ENCODE measurements at regions not wholly inside any gene's neighbourhood (a gene's known extent, or its start where the extent isn't known, plus 50 kb on each side); places are given as distances from the start of the nearest gene placed in this dataset.

- no peak for DNase-seq
Observed at GRCh38 chr12:89253488-89253887, 98.8 kb downstream of the DUSP6 start.

DNA sequence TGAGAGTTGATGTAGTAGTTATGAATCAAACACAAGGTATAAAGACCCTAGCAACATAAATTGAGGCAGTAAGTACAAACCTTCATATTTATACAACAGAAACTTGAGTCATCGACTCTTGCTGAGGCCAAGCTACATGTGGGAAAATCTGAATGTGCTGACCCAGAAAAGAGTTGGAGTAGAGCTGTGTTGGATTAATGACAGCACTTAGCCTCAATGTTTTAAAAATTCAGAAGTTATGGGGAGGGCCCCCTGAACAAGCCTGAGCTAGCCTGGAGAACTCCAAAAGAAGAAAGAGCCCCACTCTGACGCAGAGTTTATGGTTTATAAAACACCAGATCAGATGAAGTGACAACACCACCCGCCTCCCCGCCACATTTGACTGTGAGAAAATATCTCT lies 100.0 kb downstream of the DUSP6 start:
- no peak for DNase-seq

DNA sequence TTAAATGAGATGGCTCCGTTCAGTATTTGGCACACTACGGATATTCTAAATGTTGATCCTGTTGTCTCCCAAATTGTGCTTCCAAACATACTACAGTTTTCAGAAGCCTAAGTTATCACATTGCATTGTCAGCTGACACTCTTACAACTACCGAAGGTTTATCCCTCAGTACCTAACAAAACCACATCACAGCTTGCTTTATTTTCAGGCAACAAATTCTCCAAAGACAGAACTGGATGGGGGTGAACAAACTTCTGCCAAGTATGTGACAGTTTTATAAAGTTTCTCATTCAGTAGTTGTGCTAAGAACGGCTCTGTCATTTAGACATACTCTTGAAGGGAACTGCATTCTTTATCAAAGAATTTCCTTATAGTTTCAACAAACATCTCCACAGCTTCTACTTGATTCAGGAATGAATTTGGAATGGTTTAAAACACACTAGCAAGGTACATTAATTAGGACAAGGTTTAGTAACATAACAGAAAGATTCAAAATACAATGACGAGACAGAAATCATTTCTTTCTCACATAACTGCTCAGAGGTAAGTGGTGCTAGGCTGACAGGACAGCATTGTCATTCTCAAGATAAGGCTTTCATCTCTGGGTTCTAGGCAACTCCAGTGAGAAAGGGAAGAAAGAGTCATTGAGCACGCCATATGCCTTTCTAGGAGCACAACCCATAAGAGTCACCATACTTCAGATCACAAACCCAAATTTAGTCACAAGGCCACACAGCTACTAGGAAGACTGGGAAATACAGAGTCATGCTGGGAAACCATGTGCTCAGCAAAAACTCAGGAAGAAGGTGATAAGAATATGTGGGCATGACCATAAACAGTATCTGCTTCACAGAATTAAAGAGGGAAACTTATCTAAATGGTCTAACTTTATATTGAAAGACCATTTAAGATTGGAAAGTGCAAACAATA lies 100.7 kb downstream of the DUSP6 start:
- DNase-seq = no peak

- DNase-seq = no peak
Observed at GRCh38 chr12:89250636-89251035, 101.7 kb downstream of the DUSP6 start.

- no peak for DNase-seq
Observed at GRCh38 chr12:89250213-89250612, 102.1 kb downstream of the DUSP6 start.

GRCh38 chr12:89247967-89248366 lies 104.3 kb downstream of the DUSP6 start:
- no peak for DNase-seq

GRCh38 chr12:89247541-89247942 lies 104.8 kb downstream of the DUSP6 start:
- DNase-seq = no peak

GRCh38 chr12:89245090-89245489 lies 107.2 kb downstream of the DUSP6 start:
- peak; percentile 28 for DNase-seq

- DNase-seq = no peak
Observed at GRCh38 chr12:89244536-89244935, 107.8 kb downstream of the DUSP6 start.

DNA sequence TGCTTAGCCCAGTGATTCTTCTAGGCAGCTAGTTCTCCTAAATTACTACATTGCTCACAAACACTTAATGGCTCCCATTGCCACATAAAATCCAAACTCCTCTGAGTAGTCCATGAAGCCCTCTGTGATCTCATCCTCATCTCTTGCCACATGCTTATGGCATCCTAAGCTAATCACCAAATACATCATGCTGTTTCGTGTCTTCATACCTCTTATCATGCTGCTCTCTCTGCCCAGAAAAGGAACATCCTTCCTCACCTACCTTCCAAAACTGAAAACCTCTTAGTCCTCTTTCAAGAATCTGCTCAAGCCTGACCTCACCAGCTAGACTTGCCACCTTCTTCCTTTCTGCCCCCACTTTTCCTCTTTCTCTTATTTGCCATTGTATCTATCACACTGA lies 108.5 kb downstream of the DUSP6 start:
- DNase-seq = no peak

GRCh38 chr12:89239534-89239933 lies 112.8 kb downstream of the DUSP6 start:
- DNase-seq = no peak

DNA sequence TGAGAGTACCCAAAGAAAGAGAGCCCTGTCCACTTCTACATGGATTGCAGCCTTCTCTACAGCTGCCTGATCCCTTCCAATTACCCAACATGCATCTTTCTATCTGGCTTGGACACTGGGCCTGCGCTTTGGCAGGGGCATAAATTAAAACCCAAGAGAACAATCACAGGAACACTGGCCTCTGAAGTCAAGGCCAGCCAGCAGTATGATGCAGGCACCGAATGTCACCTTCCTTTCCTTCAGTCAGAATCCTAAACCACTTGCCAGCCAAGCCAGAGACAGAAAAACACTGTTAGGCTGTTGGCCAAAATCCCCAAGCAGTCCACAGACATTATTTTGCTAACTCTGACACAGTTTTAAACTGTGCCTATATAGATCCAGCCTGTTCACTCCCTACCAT lies 113.7 kb downstream of the DUSP6 start:
- no peak for DNase-seq

- no peak for DNase-seq
Observed at GRCh38 chr12:89237763-89238162, 114.5 kb downstream of the DUSP6 start.

- no peak for DNase-seq
Observed at GRCh38 chr12:89236748-89237383, 115.4 kb downstream of the DUSP6 start.

DNA sequence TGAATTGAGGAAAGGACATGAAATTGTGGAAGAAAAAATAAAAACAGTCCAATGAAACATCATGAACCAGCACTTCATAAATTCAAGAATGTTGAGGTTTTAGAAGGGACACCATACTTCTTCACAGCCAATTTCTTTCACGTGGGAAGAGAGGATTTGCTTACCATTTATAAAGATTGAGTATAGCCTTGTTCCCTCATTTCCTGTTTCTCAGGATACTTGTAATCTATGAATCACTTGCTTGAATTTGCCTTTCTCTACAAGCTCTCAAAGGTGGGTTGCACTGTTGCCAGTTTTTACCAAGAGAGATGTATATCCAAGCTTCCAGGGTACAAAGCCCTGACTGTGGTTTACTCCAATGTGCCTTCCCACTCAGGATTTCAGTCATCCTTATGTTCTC lies 116.1 kb downstream of the DUSP6 start:
- no peak for DNase-seq

GRCh38 chr12:89235189-89235993 lies 116.9 kb downstream of the DUSP6 start:
- no peak for DNase-seq

DNA sequence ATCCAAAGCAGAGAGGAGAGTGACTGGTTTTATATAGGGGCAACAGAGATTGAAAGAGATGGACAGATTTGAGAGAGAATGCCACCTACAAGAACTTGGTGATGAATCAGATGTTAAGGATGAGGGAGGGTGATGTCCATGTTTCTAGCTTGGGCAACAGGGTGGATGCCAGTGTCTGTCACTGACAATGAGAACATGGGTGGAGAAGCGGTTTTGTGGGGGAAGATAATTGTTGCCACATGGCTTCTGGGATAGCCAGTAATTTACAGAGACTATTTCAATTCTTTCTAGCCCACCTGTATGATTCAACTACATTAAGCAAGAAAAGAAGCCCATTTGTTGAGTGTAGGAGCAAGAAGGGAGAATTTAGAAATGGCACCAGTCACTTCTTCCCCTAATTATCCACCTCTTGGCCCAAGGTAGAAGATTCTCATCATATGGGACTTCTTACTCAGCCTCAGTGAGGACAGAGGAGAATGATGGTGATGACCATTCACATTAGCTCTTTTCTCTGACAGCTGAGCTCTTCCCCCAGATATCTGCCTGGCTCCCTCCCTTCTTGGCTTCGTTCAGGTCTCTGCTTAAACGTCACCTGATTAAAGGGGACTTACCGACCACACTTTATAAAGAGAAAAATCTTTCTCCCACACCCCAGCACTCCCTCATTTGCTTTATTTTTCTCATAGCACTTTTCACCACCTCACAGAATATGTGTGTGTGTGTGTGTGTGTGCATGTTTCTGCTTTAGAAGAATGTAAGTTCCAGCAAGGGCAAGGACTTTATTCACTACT lies 117.8 kb downstream of the DUSP6 start:
- DNase-seq = no peak

DNA sequence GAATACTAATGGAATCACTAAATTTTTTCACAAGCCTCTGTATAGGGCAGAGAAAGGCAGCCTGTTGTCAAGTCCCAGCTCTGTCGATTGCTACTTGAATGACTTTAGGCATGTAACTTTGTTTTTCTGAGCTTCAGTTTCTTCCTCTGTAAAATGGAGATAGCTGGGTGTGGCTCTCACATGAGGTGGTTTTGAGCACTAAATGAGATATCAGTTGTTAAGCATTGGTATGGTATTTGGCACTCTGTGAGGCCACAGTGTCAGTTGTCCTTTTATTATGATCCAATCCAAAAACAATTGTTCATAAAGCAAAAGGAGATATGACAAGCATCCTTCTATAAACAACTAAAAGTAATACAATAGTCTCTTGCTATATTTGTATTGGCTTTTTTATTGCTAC lies 120.6 kb downstream of the DUSP6 start:
- no peak for DNase-seq

- DNase-seq = no peak
Observed at GRCh38 chr12:89230376-89231315, 121.7 kb downstream of the DUSP6 start.

GRCh38 chr12:89228491-89228890 lies 123.8 kb downstream of the DUSP6 start:
- DNase-seq = no peak

DNA sequence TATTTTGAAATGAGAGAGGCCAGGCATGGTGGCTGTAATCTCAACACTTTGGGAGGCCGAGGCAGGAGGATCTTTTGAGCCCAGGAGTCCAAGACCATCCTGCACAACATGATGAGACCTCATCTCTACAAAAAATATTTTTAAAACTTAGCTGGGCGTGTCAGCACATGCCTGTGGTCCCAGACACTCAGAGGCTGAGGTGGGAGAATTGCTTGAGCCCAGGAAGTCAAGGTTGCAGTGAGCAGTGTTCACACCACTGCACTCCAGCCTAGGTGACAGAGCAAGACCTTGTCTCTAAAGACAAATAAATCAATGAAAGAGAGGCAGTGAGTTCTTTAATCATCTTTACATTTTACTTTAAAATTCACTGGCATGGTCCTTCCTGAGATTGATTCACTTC lies 124.5 kb downstream of the DUSP6 start:
- no peak for DNase-seq

All from activated CD8-positive, alpha-beta memory T cell treated with anti-CD3 and anti-CD28 coated beads, Interleukin-2, amount 50 U/mL, for 4 hours (primary cell).